IMR-90 (cell line): ENCODE measurements at regions not wholly inside any gene's neighbourhood (a gene's known extent, or its start where the extent isn't known, plus 50 kb on each side); places are given as distances from the start of the nearest gene placed in this dataset.

ENCODE experiments used
- ATAC-seq: fragments of 200-7000 bp; cut with Tn5 transposase; 2 replicates; pipeline ENCODE4 v1.9.1; 2020; ENCODE audit warnings: low read depth, mild to moderate bottlenecking, moderate library complexity
- BruUV-seq: library from RNA; stranded (reverse); fragments of 400-500 nt; replicated peaks from 2 replicates; lab custom pipeline; 2021; lab: Mats Ljungman, UMichigan
- CTCF ChIA-PET: fragments of 300-600 bp; formaldehyde crosslinking; extraction: SDS; loops from one replicate; lab custom pipeline; 2021; ENCODE audit warnings: antibody characterized with exemption; lab: Yijun Ruan, JAX
- POLR2A ChIA-PET: fragments of 300-600 bp; sonication (Branson Sonifier 250); formaldehyde crosslinking; loops from one replicate; lab custom pipeline; 2022; ENCODE audit warnings: antibody characterized with exemption; ENCODE audit not compliant: unreplicated experiment; lab: Charles Lee
- DNase-seq: peaks from one replicate; pipeline ENCODE4 v3.0.0; 2013
- H2AFZ ChIP-seq: replicated peaks from 2 replicates; pipeline ENCODE3; 2013; ENCODE audit warnings: low read length, mild to moderate bottlenecking; ENCODE audit not compliant: poor library complexity
- H2AK5ac ChIP-seq: 2 replicates; pipeline ENCODE4 v1.6.1; 2013; ENCODE audit warnings: low read depth, low read length, inconsistent platforms
- H2AK9ac ChIP-seq: replicated peaks from 2 replicates; pipeline ENCODE3; 2013; ENCODE audit warnings: mild to moderate bottlenecking, low read depth, low read length, moderate library complexity; ENCODE audit not compliant: poor library complexity
- H2BK120ac ChIP-seq: 2 replicates; pipeline ENCODE4 v1.6.1; 2013; ENCODE audit warnings: low read depth, low read length, inconsistent platforms
- H2BK15ac ChIP-seq: 3 replicates; pipeline ENCODE4 v1.6.1; 2013; ENCODE audit warnings: low read depth, low read length, inconsistent platforms
- H2BK20ac ChIP-seq: 2 replicates; pipeline ENCODE4 v1.6.1; 2013; ENCODE audit warnings: low read depth, mild to moderate bottlenecking, inconsistent platforms, low read length, moderate library complexity
- H2BK5ac ChIP-seq: 2 replicates; pipeline ENCODE4 v1.6.1; 2013; ENCODE audit warnings: mild to moderate bottlenecking, low read depth, low read length, inconsistent platforms; ENCODE audit not compliant: poor library complexity, severe bottlenecking
- H3K14ac ChIP-seq: replicated peaks from 2 replicates; pipeline ENCODE4 v1.6.1; 2013; ENCODE audit warnings: low read depth, low read length, inconsistent platforms
- H3K18ac ChIP-seq: 2 replicates; pipeline ENCODE4 v1.6.1; 2013; ENCODE audit warnings: low read depth, low read length, control low read depth
- H3K23ac ChIP-seq: 2 replicates; pipeline ENCODE4 v1.6.1; 2013; ENCODE audit warnings: low read depth, low read length, inconsistent platforms
- H3K27ac ChIP-seq: 2 replicates; pipeline ENCODE4 v1.5.1; 2013; ENCODE audit warnings: mild to moderate bottlenecking, control low read depth, low read length; ENCODE audit not compliant: insufficient read depth
- H3K27me3 ChIP-seq: 2 replicates; pipeline ENCODE4 v1.6.1; 2013; ENCODE audit warnings: low read length; ENCODE audit not compliant: control insufficient read depth, insufficient read depth
- H3K36me3 ChIP-seq: 2 replicates; pipeline ENCODE4 v1.6.1; 2013; ENCODE audit warnings: low read length, mixed read lengths; ENCODE audit not compliant: control insufficient read depth, insufficient read depth
- H3K4ac ChIP-seq: 2 replicates; pipeline ENCODE4 v1.6.1; 2013; ENCODE audit warnings: low read depth, low read length, inconsistent platforms
- H3K4me1 ChIP-seq: 2 replicates; pipeline ENCODE4 v1.6.1; 2013; ENCODE audit warnings: low read length, mixed read lengths; ENCODE audit not compliant: control insufficient read depth, insufficient read depth
- H3K4me2 ChIP-seq: 2 replicates; pipeline ENCODE4 v1.6.1; 2013; ENCODE audit warnings: low read depth, mild to moderate bottlenecking, control low read depth, low read length, moderate library complexity
- H3K4me3 ChIP-seq: 2 replicates; pipeline ENCODE4 v1.5.1; 2013; ENCODE audit warnings: low read depth, mild to moderate bottlenecking, control low read depth, low read length, moderate library complexity; ENCODE audit not compliant: insufficient read depth
- H3K56ac ChIP-seq: 2 replicates; pipeline ENCODE4 v1.6.1; 2013; ENCODE audit warnings: low read length, inconsistent platforms; ENCODE audit not compliant: insufficient read depth; ENCODE audit errors: extremely low read depth
- H3K79me1 ChIP-seq, 2 experiments: 2 replicates each; pipeline ENCODE4 v1.6.1; 2013; ENCODE audit warnings: low read length in 2 of 2, inconsistent platforms in 1 of 2, low read depth in 1 of 2
- H3K9ac ChIP-seq: 2 replicates; pipeline ENCODE4 v1.6.1; 2013; ENCODE audit warnings: low read depth, low read length, control low read depth
- H3K9me1 ChIP-seq: 2 replicates; pipeline ENCODE4 v1.6.1; 2013; ENCODE audit warnings: low read length, inconsistent platforms; ENCODE audit not compliant: insufficient read depth
- H3K9me3 ChIP-seq: 2 replicates; pipeline ENCODE4 v1.6.1; 2013; ENCODE audit warnings: low read length; ENCODE audit not compliant: control insufficient read depth, insufficient read depth
- H4K20me1 ChIP-seq: 2 replicates; pipeline ENCODE4 v1.6.1; 2013; ENCODE audit warnings: low read length, inconsistent platforms; ENCODE audit not compliant: insufficient read depth
- H4K5ac ChIP-seq: 2 replicates; pipeline ENCODE4 v1.6.1; 2013; ENCODE audit warnings: mild to moderate bottlenecking, low read depth, low read length, control low read depth
- H4K8ac ChIP-seq, 2 experiments: 2 replicates each; pipeline ENCODE4 v1.6.1; 2013; ENCODE audit warnings: low read depth in 2 of 2, low read length in 2 of 2, control low read depth in 1 of 2, inconsistent platforms in 1 of 2
- H4K91ac ChIP-seq: 2 replicates; pipeline ENCODE4 v1.6.1; 2013; ENCODE audit warnings: low read depth, low read length, inconsistent platforms; ENCODE audit not compliant: insufficient read depth
- BHLHE40 ChIP-seq: fragments of 150-350 bp; IDR thresholded peaks from 2 replicates; pipeline ENCODE4 v1.6.1; 2016; ENCODE audit warnings: mild to moderate bottlenecking, low read depth, low read length
- CEBPB ChIP-seq: IDR thresholded peaks from 2 replicates; pipeline ENCODE4 v1.6.1; 2012; ENCODE audit warnings: low read depth, low read length, improper control_type of control experiment
- CHD1 ChIP-seq: IDR thresholded peaks from 2 replicates; pipeline ENCODE4 v1.6.1; 2012; ENCODE audit warnings: low read depth, low read length, improper control_type of control experiment
- MAFK ChIP-seq: IDR thresholded peaks from 2 replicates; pipeline ENCODE4 v1.6.1; 2012; ENCODE audit warnings: low read depth, low read length, improper control_type of control experiment
- MAZ ChIP-seq: IDR thresholded peaks from 2 replicates; pipeline ENCODE4 v1.6.1; 2012; ENCODE audit warnings: low read depth, mild to moderate bottlenecking, low read length, improper control_type of control experiment, moderate library complexity, borderline replicate concordance
- NFE2L2 ChIP-seq: fragments of 150-350 bp; IDR thresholded peaks from 2 replicates; pipeline ENCODE4 v1.6.1; 2016; ENCODE audit warnings: low read depth, mild to moderate bottlenecking, low read length
- POLR2A ChIP-seq: IDR thresholded peaks from 2 replicates; pipeline ENCODE4 v1.6.1; 2012; ENCODE audit warnings: mild to moderate bottlenecking, low read depth, low read length
- RAD21 ChIP-seq: IDR thresholded peaks from 2 replicates; pipeline ENCODE4 v1.6.1; 2012; ENCODE audit warnings: low read length, improper control_type of control experiment
- RCOR1 ChIP-seq: IDR thresholded peaks from 2 replicates; pipeline ENCODE4 v1.6.1; 2012; ENCODE audit warnings: mild to moderate bottlenecking, low read length, improper control_type of control experiment; ENCODE audit not compliant: insufficient replicate concordance
- SMC3 ChIP-seq: fragments of 150-350 bp; IDR thresholded peaks from 2 replicates; pipeline ENCODE4 v1.6.1; 2016; ENCODE audit warnings: low read depth, mild to moderate bottlenecking, antibody characterized with exemption, low read length, moderate library complexity
- WGBS, 2 experiments: methylation state at CpG; one replicate each; pipeline versions ENCODE4 v1.1.5 to v1.1.7; 2013; ENCODE audit warnings: missing lambda C conversion rate in 2 of 2; ENCODE audit not compliant: insufficient read length in 1 of 2; ENCODE audit errors: extremely low coverage in 2 of 2; 5-methylcytosine and 5-hydroxymethylcytosine counted together
- dilution Hi-C: fragments of 300-500 bp; cut with HindIII; formaldehyde crosslinking; loops from one replicate; pipeline ENCODE4 v1.14.3; 2018; ENCODE audit warnings: low sequenced_read_pairs; ENCODE audit not compliant: unreplicated experiment
- in situ Hi-C: fragments of 300-500 bp; cut with MboI; formaldehyde crosslinking; loops from 3 replicates; pipeline ENCODE4 v1.14.3; 2019; ENCODE audit warnings: low sequenced_read_pairs, inconsistent platforms, mixed read lengths
- intact Hi-C: fragments of 100-400 bp; cut with micrococcal nuclease; formaldehyde crosslinking; loops from 2 replicates; pipeline ENCODE4 v1.10.0; 2022
- TF ChIP-seq, protein P1 (sequence below): fragments of 150-350 bp; IDR thresholded peaks from 2 replicates; pipeline ENCODE4 v1.6.1; 2016; ENCODE audit warnings: low read depth, mild to moderate bottlenecking, low read length, moderate library complexity, borderline replicate concordance
- TF ChIP-seq, protein P2 (sequence below): conservative IDR thresholded peaks from 2 replicates; pipeline ENCODE4 v1.5.1; 2012; ENCODE audit warnings: mild to moderate bottlenecking, low read depth, low read length, improper control_type of control experiment

DNA sequence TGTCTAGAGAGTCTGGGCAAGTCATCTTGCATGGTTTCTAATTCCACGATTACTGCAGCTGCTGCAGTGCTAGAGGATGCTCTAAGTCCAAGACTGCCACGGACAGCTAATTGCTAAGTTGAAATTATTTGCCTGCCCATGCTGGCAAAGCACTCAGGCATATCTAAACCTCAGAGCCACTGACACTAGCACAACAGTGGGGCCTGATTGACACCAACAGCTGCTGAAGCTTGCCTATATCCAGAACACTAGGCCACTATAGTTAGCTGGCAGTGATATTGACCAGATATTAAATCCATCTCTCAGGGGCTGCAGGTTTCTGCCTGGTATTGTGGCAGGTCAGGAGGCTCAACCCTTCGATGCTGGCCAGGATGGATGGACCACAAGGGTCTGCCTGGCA lies 103.9 kb downstream of the DCAF12L1 start:
- H3K56ac ChIP-seq: no peak overlapping the region
- no peak overlapping the region for H3K4me3 ChIP-seq
- intact Hi-C loops: no loop called here
- H4K8ac ChIP-seq: no peak overlapping the region
- TF ChIP-seq, protein P1, sequence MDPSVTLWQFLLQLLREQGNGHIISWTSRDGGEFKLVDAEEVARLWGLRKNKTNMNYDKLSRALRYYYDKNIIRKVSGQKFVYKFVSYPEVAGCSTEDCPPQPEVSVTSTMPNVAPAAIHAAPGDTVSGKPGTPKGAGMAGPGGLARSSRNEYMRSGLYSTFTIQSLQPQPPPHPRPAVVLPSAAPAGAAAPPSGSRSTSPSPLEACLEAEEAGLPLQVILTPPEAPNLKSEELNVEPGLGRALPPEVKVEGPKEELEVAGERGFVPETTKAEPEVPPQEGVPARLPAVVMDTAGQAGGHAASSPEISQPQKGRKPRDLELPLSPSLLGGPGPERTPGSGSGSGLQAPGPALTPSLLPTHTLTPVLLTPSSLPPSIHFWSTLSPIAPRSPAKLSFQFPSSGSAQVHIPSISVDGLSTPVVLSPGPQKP: no peak
- TF ChIP-seq CEBPB (no peak), CHD1 (no peak), SMC3 (no peak), RAD21 (no peak), NFE2L2 (no peak), MAZ (no peak), POLR2A (no peak), MAFK (no peak), RCOR1 (no peak), BHLHE40 (no peak)
- TF ChIP-seq, protein P2, sequence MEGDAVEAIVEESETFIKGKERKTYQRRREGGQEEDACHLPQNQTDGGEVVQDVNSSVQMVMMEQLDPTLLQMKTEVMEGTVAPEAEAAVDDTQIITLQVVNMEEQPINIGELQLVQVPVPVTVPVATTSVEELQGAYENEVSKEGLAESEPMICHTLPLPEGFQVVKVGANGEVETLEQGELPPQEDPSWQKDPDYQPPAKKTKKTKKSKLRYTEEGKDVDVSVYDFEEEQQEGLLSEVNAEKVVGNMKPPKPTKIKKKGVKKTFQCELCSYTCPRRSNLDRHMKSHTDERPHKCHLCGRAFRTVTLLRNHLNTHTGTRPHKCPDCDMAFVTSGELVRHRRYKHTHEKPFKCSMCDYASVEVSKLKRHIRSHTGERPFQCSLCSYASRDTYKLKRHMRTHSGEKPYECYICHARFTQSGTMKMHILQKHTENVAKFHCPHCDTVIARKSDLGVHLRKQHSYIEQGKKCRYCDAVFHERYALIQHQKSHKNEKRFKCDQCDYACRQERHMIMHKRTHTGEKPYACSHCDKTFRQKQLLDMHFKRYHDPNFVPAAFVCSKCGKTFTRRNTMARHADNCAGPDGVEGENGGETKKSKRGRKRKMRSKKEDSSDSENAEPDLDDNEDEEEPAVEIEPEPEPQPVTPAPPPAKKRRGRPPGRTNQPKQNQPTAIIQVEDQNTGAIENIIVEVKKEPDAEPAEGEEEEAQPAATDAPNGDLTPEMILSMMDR: no peak
- no peak overlapping the region for H2AK5ac ChIP-seq
- no peaks in the 10 kb centered on the region for H4K20me1 ChIP-seq
- H3K23ac ChIP-seq: no peak overlapping the region
- DNase-seq: no peak
- no peak overlapping the region for H4K91ac ChIP-seq
- H3K27me3 ChIP-seq: no peaks in the 10 kb centered on the region
- CTCF ChIA-PET: interaction anchor here (1.0 kb wide), 1 partner anchor 24 kb away, joined by 3 read pairs; no protein-coding TSS in a partner anchor
- H2BK15ac ChIP-seq: no peak overlapping the region
- no peak overlapping the region for H3K18ac ChIP-seq
- no peaks in the 10 kb centered on the region for H3K9me1 ChIP-seq
- 0 out of 2 replicates have a peak, but pooled peaks cover 3% of the 10 kb centered on the region for H3K9me3 ChIP-seq
- in situ Hi-C loops: no loop called here
- no peak overlapping the region for H2BK120ac ChIP-seq
- no peak for ATAC-seq
- H3K4me2 ChIP-seq: no peak overlapping the region
- no peak overlapping the region for H3K9ac ChIP-seq
- H3K4ac ChIP-seq: no peak overlapping the region
- H3K79me1 ChIP-seq: no peaks in the 10 kb centered on the region
- H3K36me3 ChIP-seq: no peaks in the 10 kb centered on the region
- WGBS, 2 experiments: 20% methylated on average over 1 of the region's 3 CpGs; no CpG with 5 or more reads in 1 of the 2 experiments
- H3K4me1 ChIP-seq: no peaks in the 10 kb centered on the region
- H2BK5ac ChIP-seq: no peak overlapping the region
- H4K5ac ChIP-seq: no peak overlapping the region
- no peak overlapping the region for H2AK9ac ChIP-seq
- dilution Hi-C loops: no loop called here
- POLR2A ChIA-PET: no interaction called here
- H3K27ac ChIP-seq: no peak overlapping the region
- no peak overlapping the region for H2AFZ ChIP-seq
- no peak overlapping the region for H2BK20ac ChIP-seq
- H3K14ac ChIP-seq: no peak overlapping the region
- BruUV-seq: no TSS peak
